ENCODE measurements at regions not wholly inside any gene's neighbourhood (a gene's known extent, or its start where the extent isn't known, plus 50 kb on each side); places are given as distances from the start of the nearest gene placed in this dataset.

GRCh38 chrX:79482686-79483085, 115.6 kb upstream of the ITM2A start:
- TF ChIP-seq PBX3 (IDR thresholded peaks at IDR 0.05): no peak
- TF ChIP-seq RARB (CRISPR knock-in tag; IDR thresholded peaks at IDR 0.05): no peak

Measured in A549 (cell line).